Hematopoietic multipotent progenitor cell treated with erythropoietin and hydrocortisone succinate and interleukin-3 and kit ligand, for 6 days (in vitro differentiated cells): ENCODE measurements at regions not wholly inside any gene's neighbourhood (a gene's known extent, or its start where the extent isn't known, plus 50 kb on each side); places are given as distances from the start of the nearest gene placed in this dataset.
"Not testable (repeated sequence)": the region's sequence is repeated elsewhere in the genome, so short reads cannot be mapped to it uniquely, and the experiment has no call there.

Experiments
- DNase-seq: peaks from one replicate; pipeline ENCODE4 v3.0.0-alpha.2; 2015

DNA sequence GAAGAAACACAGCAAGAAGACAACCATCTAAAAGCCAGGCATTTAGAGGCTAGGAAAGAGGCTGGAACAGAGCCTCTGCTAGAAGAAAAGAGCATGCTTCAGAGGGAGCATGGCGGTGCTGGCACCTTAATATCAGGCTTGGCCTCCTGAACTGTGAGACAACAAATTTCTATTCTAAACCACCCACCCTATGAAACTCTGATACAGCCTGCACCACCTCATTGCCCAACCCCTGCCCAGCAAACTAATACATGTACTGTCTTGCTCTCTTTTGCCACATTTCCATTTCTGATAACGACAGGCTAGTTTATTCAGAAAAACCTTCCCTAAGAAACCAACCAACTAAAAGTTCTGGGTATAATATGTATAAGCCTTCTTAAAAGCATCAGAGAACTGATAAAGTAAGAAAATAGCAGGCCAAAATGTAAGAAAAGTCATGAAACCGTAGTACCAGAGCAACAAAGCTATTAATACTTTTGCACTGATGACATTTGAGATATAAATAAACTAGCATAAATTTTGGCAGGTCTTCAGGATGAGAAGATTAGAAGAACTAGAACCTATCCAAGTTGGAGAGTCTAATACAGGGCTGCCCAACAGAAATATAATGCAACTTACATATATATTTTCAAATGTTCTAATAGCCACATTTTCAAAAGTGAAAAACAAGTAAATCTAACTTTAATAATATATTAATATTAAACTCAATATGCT lies 184.7 kb upstream of the HSF2 start:
- no peak for DNase-seq

DNA sequence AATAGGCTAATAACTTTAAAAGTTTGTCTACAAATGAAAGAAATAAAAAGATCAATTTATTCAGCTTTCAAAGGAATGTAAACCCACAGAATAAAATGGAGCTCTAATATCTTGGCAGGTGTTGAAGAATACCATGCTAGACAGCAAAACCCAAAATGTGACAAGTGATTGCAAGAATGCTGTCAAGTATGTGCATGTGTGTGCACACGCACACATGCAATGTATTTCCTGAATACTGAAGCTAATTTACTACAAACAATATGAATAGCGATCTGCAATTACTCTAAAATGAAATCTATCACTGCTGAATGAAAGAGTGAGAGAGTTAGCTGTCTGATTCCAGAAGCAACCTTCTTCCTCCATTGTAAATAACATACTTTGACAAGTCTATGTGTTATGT lies 179.2 kb upstream of the HSF2 start:
- no peak for DNase-seq

DNA sequence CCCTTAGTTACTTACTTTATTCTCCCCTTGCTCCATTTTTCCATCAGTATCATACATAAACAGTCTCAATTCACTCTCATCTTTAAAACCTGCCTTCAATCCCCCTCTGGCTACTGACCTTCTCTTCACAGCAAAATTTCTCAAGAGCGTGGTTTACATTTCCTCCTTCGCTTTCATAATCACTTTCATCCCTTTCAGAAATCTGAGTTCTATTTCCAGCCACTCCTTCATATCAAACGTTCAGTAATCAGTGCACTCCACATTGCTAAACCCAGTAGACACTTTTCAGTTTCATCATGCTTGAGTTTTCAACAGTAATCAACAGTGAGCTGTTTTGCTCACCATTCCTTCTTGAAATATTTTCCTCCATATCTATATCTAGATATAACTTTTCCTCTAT lies 176.7 kb upstream of the HSF2 start:
- DNase-seq, result peak; percentile 4

DNA sequence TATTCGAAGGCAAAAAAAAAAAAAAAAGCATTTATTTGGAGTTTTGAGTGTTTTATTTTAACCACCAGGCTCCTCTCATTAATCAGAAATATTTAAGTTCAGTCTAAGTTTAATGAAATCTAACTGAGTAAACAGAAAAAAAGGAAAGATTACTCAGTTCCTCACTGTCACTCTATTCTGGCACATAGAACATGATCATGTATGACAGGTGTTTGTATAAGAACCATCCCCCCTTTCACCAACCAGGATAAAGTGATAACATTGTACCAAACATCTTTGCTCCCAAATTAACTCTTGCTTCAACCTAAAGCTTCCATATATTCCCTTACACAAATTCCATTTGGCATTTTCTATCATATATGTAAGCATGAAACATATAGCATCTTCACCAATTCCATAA lies 176.2 kb upstream of the HSF2 start:
- no peak for DNase-seq

DNA sequence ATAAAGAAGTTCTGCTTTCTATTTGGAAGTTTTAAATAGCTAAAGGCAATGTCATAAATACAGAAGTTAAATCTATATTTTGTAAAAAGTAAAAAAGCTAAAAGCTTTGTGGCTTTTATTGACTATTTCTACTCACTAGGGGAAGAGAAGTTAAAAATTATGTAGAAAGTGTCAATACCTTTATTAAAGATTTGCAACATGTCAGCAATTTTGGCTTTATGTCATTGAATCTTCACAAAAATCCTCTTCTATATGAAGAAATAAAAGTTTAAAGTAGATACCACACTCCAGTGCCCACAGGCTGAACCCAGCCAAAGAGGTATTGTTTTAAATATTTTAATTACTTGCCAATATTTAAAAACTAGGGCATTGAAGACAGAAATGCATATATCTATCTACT lies 160.6 kb upstream of the HSF2 start:
- DNase-seq, result no peak

DNA sequence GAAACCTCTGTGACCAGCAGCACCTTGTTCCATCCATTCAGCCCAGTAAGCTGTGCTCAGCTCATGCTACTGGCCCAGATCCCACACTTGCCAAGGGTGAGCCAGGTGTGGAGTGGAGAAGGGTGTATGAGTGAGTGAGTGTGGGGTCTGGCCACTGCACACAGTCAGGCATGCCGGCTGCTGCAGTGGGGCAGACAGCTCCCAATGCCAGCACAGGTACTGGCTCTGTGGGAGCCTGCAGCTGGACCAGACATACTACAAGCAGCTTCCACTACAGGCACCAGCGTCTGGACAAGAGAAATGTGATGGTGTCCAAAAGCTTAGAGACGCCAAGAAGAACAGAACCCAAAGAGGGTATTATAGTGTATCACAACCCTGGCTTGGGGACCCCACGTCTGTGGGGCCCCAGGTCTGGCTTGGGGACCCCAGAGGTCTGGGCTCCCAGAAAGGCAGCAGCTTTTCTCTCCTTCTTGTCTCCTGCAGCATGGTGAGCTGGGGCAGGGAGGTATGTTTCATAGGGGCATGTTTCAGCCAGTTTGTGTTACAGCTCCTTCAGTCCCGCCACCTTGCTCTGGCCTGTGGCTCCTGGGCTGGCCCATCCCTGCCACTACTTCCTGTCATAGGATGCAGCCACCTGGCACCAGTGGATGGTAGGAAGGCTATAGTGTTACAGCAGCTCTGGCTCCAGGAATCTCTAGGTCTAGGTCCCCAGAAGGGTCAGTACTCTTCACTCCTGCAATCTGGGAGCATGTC lies 152.4 kb upstream of the HSF2 start:
- DNase-seq, result no peak

DNA sequence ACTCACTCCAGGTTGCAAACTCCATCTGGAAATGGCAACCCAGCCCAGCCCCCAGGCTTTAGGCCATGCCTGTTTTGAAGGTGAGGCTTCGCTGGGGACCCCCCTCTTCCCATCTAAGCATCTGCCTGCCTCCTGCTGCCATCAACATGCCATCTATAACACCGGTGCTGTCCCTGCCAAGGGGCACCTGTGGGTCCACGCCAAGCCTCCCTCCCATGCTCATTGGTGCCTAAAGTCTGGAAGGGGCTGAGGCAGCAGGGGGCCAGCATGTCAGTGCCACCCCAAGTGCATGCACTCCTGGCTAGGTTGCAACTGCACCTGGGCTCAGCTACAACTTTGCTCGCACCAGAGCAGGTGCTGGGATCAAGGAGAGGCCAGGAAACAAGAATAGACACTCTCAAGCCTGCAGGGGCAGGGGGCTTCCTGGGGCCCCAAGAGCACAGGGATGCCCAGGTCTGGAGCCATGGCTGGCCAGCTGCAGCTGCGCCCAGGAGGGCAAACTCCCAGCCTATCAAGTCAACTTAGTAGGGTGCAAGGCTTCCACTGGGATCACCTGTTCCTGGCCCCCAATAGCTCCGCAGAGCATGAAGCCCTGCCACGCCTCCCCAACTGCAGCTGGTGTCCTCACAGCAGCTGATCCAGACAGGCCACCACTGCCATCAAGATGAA lies 151.3 kb upstream of the HSF2 start:
- no peak for DNase-seq

DNA sequence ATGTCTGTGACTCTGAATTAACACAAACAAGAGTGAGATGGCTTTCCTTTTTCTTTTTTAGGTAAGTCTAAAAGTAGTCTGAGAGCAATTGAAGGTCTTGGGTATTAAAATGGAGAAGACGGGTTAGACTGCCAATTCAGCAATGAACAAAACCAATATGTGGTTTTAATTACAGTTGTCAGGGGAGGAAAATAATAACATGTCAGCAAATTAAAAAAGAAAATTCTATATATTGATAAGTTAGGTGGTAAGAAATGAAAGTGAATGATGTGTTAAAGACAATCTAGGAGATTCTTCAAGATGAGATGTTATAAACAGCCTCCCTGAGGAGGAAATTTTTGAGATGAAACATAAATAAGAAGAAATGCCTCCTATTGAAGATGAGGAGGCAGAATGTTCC lies 150.6 kb upstream of the HSF2 start:
- DNase-seq, result no peak

DNA sequence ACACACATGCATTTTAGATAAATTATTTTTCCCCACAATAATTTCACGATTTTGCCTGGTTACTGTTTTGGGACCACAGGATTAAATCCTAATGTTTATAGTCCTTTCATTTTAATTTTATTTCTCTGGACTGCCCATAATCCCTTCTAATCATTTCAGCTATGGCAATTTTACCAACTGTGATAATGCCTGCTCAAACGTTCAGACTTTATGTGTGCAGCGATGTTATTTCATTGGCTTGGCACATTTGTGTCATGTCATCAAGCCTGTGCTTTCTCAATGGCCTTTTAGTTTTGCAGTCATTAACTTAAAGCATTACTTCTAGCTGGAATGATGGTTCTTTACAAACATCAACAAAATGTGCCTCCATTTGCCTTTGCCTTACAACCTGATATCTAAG lies 140.6 kb upstream of the HSF2 start:
- DNase-seq, result no peak

DNA sequence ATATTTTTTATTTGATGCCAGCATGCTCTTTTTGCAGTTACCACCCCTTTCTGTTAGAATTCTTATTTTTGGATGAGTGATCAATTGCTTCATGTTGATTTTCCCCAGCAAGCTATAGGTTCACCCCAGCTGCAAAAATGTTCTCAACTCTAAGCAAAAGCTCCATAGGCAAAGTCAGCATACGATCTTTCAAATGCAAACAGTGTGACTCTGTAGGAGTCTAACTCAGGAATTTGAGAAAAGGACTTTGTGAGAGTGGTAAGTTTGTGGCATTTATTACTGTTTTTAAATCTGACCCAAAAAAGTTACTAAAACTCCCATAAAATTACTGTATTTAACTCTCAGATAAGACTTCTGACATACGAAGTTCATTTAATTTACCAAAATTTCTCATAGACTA lies 134.9 kb upstream of the HSF2 start:
- no peak for DNase-seq

DNA sequence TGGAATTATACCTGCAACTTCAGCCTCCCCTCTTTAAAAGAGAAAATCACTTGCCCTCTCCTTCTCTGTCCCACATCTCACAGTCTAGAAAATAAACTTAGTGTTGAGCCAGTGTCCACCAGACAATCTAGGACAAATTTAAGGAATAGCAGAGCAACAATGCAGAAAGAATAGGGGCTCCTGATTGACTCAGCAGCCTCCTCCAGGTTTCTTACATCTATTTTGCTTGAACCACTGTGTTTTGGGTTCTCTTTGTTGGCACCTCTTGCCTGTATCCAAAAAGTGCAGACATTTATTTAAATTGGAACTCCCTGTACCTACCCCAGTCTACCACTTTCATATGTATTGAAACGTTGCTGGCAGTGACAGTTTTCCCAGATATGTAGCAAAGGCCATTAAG lies 133.7 kb upstream of the HSF2 start:
- no peak for DNase-seq

DNA sequence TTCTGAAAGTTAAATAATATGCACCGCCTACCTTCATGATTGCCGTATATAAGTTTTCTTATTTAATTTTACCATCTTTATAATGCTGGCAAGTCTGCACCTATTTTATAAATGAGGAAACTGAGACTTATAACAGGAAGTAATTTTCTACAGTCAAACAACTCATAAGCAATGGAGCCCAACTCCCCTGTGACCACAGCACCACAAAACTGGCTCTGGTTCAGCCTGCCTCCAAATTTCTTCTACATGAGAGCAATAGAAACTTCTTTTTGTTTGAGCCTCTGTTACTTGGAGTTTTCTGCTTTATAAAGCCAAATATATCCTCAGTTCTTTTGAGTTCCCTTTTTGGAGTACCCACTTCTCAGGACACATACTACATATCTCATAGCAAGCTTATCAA lies 131.1 kb upstream of the HSF2 start:
- no peak for DNase-seq

DNA sequence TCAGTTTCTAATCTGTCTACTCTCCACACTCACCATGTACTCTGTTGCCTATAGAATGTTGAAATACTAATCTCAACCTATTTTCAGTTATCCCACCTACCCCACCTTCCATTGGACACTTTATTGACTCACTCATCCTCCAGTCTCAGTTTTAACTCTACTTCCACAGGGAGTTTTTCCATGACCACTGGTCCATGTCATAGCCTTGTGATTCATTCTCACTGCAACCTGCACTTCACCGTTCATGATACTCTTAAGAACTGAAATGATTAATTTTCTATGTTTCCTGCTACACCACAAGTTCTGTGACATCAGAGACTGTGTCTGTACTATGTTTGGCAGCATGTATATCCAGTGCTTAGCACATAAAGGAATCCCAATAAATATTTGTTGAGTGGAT lies 122.8 kb upstream of the HSF2 start:
- DNase-seq, result no peak

DNA sequence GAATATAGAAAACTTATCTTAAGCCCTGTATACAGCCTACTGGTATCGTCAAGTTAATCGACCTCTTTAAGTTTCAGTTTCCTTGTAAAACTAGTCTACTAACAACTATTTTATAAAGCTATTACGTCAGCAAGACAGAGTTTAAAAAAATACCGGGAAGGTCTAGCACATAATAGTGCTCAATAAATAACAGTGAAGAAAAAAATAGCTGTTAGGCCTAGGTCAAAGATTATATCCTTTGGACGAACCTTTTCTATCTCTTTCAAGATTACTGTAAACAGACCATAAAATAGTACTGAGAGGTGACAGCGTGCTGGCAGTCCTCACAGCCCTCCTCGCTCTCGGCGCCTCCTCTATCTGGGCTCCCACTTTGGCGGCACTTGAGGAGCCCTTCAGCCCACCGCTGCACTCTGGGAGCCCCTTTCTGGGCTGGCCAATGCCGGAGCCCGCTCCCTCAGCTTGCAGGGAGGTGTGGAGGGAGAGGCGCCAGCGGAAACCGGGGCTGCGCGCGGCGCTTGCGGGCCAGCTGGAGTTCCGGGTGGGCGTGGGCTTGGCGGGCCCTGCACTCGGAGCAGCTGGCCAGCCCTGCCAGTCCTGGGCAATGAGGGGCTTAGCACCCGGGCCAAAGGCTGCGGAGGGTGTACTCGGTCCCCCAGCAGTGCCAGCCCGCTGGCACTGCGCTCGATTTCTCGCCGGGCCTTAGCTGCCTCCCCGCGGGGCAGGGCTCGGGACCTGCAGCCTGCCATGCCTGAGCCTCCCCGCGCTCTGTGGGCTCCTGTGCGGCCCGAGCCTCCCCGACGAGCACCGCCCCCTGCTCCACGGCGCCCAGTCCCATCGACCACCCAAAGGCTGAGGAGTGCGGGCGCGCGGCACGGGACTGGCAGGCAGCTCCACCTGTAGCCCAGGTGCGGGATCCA lies 119.1 kb upstream of the HSF2 start:
- DNase-seq, result not testable (repeated sequence)

DNA sequence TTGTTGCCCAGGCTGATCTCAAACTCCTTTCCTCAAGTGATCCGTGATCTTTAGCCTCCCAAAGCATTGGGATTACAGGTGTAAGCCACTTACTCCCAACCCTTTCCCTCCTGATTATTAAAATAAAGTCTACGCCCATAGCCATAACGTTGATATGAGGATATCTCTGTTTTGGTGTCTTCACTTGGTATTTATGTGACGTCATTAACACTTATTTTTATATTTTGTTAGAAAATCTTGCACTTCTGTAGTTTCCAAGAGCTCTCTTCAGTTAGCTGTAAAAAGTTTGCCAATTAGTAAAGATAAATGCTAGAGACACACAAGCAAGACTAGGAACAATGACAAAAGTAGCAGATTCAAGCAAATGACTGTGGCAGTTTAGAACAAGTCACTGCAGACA lies 115.6 kb upstream of the HSF2 start:
- no peak for DNase-seq

DNA sequence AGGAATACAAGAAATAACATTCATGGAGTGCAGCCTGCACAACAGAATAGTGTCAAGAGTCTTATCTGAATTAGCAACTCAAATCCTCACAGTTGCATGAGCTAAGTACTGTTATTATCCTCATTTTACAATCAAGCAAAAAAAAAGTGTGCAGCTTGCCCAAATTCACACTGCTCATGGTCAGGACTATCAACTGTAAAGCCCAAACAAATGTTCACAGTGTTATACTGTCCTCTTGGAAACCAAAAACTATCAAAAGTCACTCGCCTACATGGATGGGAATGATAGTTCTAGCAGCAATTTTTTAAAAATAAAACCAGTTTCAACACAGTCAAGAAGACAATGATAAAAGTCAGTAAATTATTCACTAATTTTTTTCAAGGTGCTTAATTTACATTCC lies 114.6 kb upstream of the HSF2 start:
- DNase-seq, result no peak

DNA sequence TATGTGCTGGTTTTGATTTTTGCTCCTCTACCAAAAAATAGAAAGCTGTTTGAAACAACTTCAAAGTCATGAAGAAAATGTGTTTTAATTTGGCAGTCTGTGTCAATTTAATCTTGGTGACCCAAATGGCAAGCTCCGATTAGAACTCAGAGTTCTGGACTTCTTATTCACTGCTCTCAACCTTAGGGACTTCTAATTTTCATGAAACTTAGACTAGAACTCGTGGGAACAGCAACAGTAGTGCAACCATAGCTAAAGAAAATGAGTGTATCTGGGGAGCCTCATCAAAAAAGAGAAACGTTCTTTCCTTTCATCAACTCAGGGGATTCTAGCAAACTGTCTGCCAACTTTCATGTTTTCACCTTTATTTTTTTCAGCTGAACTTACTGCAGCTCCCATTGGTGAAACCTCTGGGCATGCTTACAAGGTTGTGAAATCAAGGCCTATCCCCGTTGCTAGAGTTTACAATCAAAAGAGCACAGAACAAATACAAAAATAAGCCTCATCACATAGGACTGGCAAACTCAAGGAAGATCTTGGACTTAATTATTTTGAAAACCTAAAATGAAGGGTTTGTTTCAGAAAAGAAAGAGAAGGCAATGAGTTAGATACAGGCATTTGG lies 114.0 kb upstream of the HSF2 start:
- DNase-seq, result no peak

DNA sequence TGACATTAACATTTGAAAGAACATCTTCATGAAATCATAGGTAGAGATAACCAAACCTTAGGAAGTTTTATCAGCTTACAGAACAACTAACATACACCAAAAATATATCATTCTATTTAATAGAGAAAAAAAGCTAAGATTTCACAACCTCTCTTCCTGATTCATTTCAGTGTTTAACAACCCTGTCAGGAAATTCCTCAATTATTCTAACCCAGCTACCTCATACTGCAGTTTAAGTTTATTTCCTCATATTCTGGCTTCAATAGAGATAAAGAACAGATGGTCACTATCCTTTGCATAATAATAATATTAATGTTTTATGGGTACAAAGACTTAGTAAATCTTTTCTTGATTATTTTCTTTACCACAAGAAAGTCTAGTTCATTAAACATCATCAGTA lies 112.9 kb upstream of the HSF2 start:
- no peak for DNase-seq

DNA sequence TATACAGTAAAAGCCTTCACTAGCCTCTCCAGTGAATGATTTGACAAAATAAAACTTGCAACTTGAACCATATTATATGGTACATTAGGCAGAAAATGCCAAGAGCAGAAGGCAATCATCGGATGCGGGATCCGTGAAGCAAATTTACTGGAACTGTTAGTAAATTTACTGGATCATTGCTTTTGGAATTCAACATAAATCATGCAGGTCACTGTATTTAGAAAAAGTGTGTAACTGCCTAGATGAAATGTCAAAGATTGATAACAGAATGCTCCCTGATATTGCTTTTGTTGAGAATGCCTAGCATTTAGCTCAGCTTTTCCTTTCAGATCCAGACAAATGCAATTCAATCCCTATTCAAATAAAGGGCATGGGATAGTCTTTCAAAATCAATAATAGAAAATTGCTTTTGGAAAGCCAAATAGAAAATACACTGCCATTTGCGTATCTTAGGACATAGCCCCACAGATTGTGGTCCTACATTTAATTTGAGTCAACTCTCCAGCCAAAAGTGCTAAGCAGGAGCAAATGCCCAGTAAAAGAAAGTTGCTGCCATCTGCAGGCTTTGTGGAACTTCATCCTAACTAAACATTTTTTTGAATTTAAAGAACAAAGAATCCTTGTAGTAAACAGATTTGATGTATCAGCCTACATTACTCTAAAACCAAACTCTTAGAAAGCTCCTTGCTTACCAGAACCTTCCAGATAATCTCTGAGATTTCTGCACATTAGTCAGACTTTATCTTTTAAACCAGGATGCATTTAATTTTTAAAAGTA lies 109.5 kb upstream of the HSF2 start:
- DNase-seq, result no peak

DNA sequence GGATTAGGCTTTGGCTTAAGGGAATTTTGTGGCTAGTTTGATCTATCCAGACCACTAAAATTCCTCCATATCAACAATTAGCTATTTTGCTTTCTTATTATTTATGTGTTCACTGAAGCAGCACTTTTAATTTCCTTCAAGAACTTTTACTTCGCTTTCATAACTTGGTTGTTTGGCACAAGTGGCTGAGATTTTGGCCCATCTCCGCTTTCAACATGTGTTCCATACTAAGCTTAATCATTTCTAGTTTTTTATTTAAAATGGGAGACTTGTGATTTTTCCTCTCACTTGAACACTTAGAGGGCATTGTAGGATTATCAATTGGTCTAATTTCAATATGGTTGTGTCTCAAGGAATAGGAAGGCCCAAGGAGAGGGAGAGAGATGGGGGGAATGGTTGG lies 102.4 kb upstream of the HSF2 start:
- no peak for DNase-seq

DNA sequence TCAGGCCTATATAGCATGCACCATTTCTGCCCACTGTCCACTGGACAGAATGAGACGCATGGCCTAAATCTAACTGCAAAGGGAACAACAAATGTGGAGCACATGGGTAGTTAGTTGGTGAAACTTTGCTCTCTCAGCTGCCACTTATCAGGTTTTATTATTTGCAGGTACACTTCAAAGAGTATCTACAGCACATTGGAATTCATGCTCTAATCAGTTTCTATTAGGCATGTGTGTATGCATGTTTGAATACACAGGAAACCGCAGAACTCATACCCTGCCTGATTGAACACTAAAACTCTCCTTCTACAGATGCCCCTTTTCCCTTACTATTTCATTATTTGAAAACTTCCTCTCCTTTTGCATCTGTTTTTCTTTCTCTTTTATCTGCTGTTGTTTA lies 97.4 kb upstream of the HSF2 start:
- no peak for DNase-seq

DNA sequence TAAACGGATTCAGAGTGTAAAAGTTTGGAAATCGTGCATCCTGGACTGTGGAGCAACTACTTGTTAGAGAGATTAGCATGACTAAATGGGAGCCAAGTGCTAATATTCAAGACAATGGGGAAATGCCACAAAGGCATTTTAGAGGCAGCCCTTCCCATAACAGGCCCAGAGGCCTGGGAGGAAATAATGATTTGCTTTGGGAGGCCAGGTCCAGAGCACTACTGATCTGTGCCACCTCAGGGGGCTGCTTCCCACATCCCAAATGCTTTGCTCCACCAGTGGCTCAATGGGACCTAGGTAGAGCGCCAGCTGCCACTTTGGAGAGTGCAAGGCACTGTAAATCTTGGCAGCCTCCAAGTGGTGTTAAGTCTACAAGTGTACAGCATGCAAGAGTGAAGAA lies 91.9 kb upstream of the HSF2 start:
- DNase-seq, result no peak
